HFFc6 (cell line): ENCODE measurements at regions not wholly inside any gene's neighbourhood (a gene's known extent, or its start where the extent isn't known, plus 50 kb on each side); places are given as distances from the start of the nearest gene placed in this dataset.
"Not testable (repeated sequence)": the region's sequence is repeated elsewhere in the genome, so short reads cannot be mapped to it uniquely, and the experiment has no call there.

Experiments used
- DNase-seq: peaks from one replicate; pipeline ENCODE4 v3.0.0-alpha.2; 2018
- H3K27ac Mint-ChIP-seq: 2 replicates; pipeline ENCODE4 v1.8.0; 2020; ENCODE audit warnings: mild to moderate bottlenecking, mixed read lengths
- H3K27me3 Mint-ChIP-seq: 2 replicates; pipeline ENCODE4 v1.8.0; 2021; ENCODE audit warnings: mild to moderate bottlenecking, moderate library complexity, mixed read lengths; ENCODE audit not compliant: insufficient read depth
- H3K36me3 Mint-ChIP-seq: 2 replicates; pipeline ENCODE4 v1.8.0; 2021; ENCODE audit warnings: low read depth, mixed read lengths
- H3K4me1 Mint-ChIP-seq: 2 replicates; pipeline ENCODE4 v1.8.0; 2020; ENCODE audit warnings: low read depth, mixed read lengths
- H3K4me3 Mint-ChIP-seq: 2 replicates; pipeline ENCODE4 v1.8.0; 2020; ENCODE audit warnings: mild to moderate bottlenecking, moderate library complexity, mixed read lengths
- H3K9me3 Mint-ChIP-seq: 2 replicates; pipeline ENCODE4 v1.8.0; 2020; ENCODE audit warnings: mild to moderate bottlenecking, mixed read lengths
- TF ChIP-seq, protein P1 (sequence below): fragments of 200-600 bp; sonication (generic); IDR thresholded peaks from 2 replicates; pipeline ENCODE4 v1.5.0; 2021; ENCODE audit warnings: antibody characterized with exemption, mild to moderate bottlenecking

DNA sequence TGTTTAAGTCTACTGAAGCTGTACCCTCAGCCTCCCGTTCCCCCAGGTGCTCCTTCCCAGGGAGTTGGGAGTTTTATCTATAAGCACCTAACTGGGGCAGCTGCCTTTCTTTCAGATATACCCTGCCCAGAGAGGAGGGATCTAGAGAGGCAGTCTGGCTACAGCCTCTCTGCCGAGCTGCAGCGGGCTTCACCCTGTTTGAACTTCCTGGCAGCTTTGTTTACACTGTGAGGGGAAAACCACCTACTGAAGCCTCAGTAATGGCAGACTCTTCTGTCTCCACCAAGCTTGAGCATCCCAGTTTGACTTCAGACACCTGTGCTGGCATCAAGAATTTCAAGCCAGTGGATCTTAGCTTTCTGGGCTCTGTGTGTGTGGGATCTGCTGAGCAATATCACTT is 122.5 kb downstream of the MAGEE1 start:
- no peak overlapping the region for H3K27ac Mint-ChIP-seq
- peaks cover 7% of the 10 kb centered on the region for H3K9me3 Mint-ChIP-seq
- no peak for DNase-seq
- H3K4me1 Mint-ChIP-seq, result no peaks in the 10 kb centered on the region
- H3K4me3 Mint-ChIP-seq, result no peak overlapping the region
- H3K36me3 Mint-ChIP-seq, result no peaks in the 10 kb centered on the region
- H3K27me3 Mint-ChIP-seq, result no peaks in the 10 kb centered on the region
- TF ChIP-seq, protein P1, sequence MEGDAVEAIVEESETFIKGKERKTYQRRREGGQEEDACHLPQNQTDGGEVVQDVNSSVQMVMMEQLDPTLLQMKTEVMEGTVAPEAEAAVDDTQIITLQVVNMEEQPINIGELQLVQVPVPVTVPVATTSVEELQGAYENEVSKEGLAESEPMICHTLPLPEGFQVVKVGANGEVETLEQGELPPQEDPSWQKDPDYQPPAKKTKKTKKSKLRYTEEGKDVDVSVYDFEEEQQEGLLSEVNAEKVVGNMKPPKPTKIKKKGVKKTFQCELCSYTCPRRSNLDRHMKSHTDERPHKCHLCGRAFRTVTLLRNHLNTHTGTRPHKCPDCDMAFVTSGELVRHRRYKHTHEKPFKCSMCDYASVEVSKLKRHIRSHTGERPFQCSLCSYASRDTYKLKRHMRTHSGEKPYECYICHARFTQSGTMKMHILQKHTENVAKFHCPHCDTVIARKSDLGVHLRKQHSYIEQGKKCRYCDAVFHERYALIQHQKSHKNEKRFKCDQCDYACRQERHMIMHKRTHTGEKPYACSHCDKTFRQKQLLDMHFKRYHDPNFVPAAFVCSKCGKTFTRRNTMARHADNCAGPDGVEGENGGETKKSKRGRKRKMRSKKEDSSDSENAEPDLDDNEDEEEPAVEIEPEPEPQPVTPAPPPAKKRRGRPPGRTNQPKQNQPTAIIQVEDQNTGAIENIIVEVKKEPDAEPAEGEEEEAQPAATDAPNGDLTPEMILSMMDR, result no peak

DNA sequence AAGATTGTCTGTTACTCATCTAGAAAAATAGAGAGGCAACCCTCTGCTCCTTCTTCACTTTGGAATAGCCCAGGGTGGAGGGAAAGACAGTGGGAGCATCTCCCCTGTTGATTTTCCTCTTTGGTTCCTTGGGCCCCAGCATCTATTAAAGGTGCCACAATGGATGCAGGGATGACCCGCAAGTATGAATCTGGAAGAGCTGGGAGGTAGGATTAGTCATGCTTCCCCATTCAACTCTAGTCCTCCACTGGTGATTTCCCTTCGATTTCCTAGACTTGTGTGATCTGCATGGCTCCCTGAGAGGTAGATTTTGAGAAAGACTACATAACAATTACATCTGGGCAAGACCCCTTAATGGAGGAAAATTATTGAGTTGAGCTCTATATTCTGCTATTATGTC is 127.8 kb downstream of the MAGEE1 start:
- no peak overlapping the region for H3K4me3 Mint-ChIP-seq
- H3K27ac Mint-ChIP-seq, result no peak overlapping the region
- H3K9me3 Mint-ChIP-seq, result peaks cover 8% of the 10 kb centered on the region; the same call in 1 of the 2 replicates
- no peaks in the 10 kb centered on the region for H3K4me1 Mint-ChIP-seq
- TF ChIP-seq, protein P1, result no peak
- no peaks in the 10 kb centered on the region for H3K36me3 Mint-ChIP-seq
- no peaks in the 10 kb centered on the region for H3K27me3 Mint-ChIP-seq
- DNase-seq, result no peak

- DNase-seq, result peak; percentile 0
- TF ChIP-seq, protein P1, result peak; percentile 35
- H3K27me3 Mint-ChIP-seq, result no peaks in the 10 kb centered on the region
- H3K9me3 Mint-ChIP-seq, result peaks cover 9% of the 10 kb centered on the region; the same call in 1 of the 2 replicates
- no peaks in the 10 kb centered on the region for H3K36me3 Mint-ChIP-seq
- H3K27ac Mint-ChIP-seq, result no peak overlapping the region
- no peaks in the 10 kb centered on the region for H3K4me1 Mint-ChIP-seq
- H3K4me3 Mint-ChIP-seq, result no peak overlapping the region
Observed at GRCh38 chrX:76555816-76556215, 128.3 kb downstream of the MAGEE1 start.

DNA sequence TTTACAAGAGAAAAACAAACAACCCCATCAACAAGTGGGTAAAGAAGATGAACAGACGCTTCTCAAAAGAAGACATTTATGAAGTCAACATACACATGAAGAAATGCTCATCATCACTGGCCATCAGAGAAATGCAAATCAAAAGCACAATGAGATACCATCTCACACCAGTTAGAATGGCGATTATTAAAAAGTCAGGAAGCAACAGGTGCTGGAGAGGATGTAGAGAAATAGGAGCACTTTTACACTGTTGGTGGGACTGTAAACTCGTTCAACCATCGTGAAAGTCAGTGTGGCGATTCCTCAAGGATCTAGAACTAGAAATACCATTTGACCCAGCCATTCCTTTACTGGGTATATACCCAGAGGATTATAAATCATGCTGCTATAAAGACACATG is 137.3 kb downstream of the MAGEE1 start:
- H3K4me3 Mint-ChIP-seq, H3K36me3 Mint-ChIP-seq, DNase-seq, H3K27ac Mint-ChIP-seq, H3K4me1 Mint-ChIP-seq, H3K27me3 Mint-ChIP-seq: not testable (repeated sequence)
- peaks cover 23% of the 10 kb centered on the region for H3K9me3 Mint-ChIP-seq

DNA sequence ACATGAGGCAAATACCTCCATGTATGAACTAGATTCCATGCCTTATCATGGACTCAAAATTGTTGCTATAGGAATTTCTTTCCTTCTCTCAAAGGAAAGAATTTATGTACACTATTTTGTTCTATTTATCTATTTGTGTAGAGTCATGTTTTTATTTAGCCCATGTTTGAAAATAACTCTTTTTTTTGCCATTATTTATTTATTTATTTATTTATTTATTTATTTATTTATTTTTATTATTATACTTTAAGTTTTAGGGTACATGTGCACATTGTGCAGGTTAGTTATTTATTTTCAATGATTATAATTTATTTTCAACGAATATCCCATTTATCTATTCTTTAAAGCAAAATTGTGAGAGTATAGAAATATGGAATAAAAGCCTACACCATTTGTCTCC is 177.9 kb downstream of the MAGEE1 start:
- Mint-ChIP-seq H3K27me3 (no peaks in the 10 kb centered on the region), H3K4me3 (no peak overlapping the region), H3K27ac (no peak overlapping the region), H3K4me1 (no peaks in the 10 kb centered on the region), H3K36me3 (no peaks in the 10 kb centered on the region), H3K9me3 (peaks cover 5% of the 10 kb centered on the region)
- TF ChIP-seq, protein P1, result no peak
- no peak for DNase-seq

DNA sequence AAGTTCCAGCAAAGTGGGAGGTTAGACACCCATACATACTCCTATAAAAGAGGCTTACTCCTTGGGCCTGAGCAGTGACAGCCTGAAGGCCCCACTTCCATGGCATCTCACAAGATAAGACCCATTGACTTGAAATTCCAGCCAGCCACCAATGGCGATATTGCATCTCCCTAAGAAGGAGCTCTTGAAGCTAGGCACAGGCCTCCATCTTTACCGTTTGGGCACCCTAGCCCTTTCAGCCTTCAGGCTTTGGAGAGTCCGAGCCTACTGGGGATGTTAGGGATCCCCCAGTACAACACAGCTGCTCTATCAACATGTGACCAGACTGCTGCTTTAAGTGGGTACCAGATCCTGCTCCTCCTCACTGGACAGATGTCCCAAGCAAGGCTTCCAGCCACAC is 189.5 kb downstream of the MAGEE1 start:
- H3K27me3 Mint-ChIP-seq, result no peaks in the 10 kb centered on the region
- H3K36me3 Mint-ChIP-seq, result no peaks in the 10 kb centered on the region
- no peaks in the 10 kb centered on the region for H3K4me1 Mint-ChIP-seq
- peaks cover 32% of the 10 kb centered on the region for H3K9me3 Mint-ChIP-seq
- no peak for DNase-seq
- H3K4me3 Mint-ChIP-seq, result no peak overlapping the region
- no peak overlapping the region for H3K27ac Mint-ChIP-seq
- TF ChIP-seq, protein P1, result no peak
